Tibial nerve (tissue), 3 donors: ENCODE measurements at regions not wholly inside any gene's neighbourhood (a gene's known extent, or its start where the extent isn't known, plus 50 kb on each side); places are given as distances from the start of the nearest gene placed in this dataset.

ENCODE experiments used
- POLR2A ChIP-seq, 2 donors: fragments of 450-650 bp; IDR thresholded peaks; one replicate each; pipeline ENCODE4 v1.6.1; 2017; ENCODE audit warnings: antibody characterized with exemption in 2 of 2, mild to moderate bottlenecking in 2 of 2, moderate library complexity in 2 of 2
- TF ChIP-seq, protein P1 (sequence below), 5 experiments: fragments of 200-600 bp in 3 of 5; fragments of 450-650 bp in 2 of 5; sonication (generic) in 3 of 5; IDR thresholded peaks; one replicate each; pipeline ENCODE4 v1.5.1; 2016 to 2019; ENCODE audit warnings: antibody characterized with exemption in 5 of 5, mild to moderate bottlenecking in 3 of 5, moderate library complexity in 2 of 5

DNA sequence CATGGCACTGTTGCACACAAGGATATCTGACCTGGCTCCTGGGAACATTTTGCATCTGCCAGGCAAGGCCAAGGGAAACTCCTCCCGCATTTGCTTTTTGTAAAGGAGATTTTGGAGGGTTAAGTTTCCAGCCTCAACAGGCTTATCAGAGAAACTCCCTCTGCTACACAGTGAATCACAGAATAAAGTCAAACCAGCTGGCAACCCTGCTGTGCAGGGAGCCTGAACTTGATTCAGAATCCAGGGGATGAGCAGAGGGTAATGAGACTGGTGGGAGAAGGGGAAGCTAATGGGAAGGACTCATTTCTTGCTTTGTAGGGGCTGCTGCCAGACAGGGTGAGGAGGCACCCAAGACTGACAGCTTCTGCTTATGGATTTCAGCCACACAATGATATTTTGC, 185.3 kb upstream of the ISX start:
- TF ChIP-seq, protein P1, sequence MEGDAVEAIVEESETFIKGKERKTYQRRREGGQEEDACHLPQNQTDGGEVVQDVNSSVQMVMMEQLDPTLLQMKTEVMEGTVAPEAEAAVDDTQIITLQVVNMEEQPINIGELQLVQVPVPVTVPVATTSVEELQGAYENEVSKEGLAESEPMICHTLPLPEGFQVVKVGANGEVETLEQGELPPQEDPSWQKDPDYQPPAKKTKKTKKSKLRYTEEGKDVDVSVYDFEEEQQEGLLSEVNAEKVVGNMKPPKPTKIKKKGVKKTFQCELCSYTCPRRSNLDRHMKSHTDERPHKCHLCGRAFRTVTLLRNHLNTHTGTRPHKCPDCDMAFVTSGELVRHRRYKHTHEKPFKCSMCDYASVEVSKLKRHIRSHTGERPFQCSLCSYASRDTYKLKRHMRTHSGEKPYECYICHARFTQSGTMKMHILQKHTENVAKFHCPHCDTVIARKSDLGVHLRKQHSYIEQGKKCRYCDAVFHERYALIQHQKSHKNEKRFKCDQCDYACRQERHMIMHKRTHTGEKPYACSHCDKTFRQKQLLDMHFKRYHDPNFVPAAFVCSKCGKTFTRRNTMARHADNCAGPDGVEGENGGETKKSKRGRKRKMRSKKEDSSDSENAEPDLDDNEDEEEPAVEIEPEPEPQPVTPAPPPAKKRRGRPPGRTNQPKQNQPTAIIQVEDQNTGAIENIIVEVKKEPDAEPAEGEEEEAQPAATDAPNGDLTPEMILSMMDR (IDR thresholded peaks at IDR 0.05): no peak
- no peak for TF ChIP-seq POLR2A (IDR thresholded peaks at IDR 0.05)
